ENCODE measurements at regions not wholly inside any gene's neighbourhood (a gene's known extent, or its start where the extent isn't known, plus 50 kb on each side); places are given as distances from the start of the nearest gene placed in this dataset.
"Not testable (repeated sequence)": the region's sequence is repeated elsewhere in the genome, so short reads cannot be mapped to it uniquely, and the experiment has no call there.

DNA sequence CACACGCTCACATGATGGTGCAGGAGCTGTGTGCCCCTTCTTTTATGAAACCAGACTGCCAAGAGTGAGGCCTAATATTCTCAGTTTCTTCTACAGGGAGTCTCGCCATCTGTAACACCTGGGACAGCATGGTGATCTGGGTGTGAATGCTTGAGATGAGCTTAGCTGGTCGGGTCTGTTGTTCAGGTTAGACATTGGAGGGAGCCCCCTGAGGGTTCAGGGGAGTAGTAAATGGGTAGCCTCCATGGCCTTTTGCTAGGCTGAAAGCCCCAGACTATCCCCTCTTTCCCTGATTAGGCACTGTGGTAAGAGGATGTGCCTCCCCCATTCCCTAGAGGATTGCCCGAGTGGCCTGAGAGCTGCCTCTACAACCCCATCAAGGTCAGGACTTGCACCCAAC lies 1916.1 kb downstream of the PCDH9 start:
- no peak overlapping the region for H3K4me3 ChIP-seq (ENCODE audit: low read depth, low read length)
- no peak for DNase-seq (ENCODE audit: low read depth)
- TF ChIP-seq, protein P1, sequence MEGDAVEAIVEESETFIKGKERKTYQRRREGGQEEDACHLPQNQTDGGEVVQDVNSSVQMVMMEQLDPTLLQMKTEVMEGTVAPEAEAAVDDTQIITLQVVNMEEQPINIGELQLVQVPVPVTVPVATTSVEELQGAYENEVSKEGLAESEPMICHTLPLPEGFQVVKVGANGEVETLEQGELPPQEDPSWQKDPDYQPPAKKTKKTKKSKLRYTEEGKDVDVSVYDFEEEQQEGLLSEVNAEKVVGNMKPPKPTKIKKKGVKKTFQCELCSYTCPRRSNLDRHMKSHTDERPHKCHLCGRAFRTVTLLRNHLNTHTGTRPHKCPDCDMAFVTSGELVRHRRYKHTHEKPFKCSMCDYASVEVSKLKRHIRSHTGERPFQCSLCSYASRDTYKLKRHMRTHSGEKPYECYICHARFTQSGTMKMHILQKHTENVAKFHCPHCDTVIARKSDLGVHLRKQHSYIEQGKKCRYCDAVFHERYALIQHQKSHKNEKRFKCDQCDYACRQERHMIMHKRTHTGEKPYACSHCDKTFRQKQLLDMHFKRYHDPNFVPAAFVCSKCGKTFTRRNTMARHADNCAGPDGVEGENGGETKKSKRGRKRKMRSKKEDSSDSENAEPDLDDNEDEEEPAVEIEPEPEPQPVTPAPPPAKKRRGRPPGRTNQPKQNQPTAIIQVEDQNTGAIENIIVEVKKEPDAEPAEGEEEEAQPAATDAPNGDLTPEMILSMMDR (conservative IDR thresholded peaks at IDR 0.05; ENCODE audit: low read depth, low read length): no peak

DNA sequence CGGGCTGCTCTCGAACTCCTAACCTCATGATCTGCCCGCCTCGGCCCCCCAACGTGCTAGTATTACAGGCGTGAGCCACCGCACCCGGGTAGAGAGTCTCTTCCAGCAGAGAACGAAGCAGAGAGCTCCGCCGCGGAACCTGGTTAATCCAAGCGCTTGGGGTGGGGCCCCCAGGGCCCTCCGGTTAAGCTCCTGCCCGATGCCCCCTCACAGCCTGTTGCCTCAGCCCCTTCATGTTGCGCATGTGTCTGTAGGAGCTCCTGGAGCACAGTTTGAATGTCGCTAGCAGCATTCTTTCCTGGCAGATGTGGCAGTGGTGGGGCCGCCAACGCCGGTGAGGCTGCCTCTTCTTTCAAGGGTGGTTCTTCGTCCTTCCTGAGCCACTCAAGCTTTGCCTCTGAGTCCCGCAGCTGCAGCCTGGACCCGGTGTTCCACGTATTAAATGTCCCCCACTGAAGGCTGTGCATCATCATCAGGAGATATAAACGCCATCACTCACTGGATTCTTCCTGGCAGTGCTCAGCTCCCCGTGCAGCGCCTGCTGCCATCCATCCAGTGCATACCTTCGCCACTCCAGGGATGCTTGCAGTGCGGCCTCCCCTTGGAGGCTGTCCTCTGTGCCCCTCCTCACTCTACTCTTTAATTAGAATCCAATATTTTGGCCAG lies 1919.3 kb downstream of the PCDH9 start:
- TF ChIP-seq, protein P1 (conservative IDR thresholded peaks at IDR 0.05; ENCODE audit: low read depth, low read length): no peak
- no peak overlapping the region for H3K4me3 ChIP-seq (ENCODE audit: low read depth, low read length)
- DNase-seq (ENCODE audit: low read depth): no peak

DNA sequence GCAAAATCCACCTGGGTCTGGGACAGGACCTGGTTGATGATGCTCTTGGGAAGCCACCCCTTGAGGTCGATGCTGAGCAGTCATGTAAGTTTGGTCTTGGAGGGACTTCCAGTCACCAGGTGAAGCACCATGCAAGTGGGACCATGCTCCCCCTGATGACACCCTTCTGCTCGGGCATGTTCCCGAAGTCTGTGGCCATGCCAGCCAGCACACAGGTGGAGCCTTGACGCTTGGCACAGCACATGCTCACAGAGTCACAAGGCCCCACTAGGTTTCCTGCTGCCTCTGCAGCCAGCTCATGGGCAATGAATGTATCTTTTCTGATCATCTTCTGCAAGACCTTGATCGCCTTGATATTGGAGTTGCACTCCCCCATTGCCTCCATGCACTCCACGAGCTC lies 1920.2 kb downstream of the PCDH9 start:
- TF ChIP-seq, protein P1 (conservative IDR thresholded peaks at IDR 0.05; ENCODE audit: low read depth, low read length): no peak

DNA sequence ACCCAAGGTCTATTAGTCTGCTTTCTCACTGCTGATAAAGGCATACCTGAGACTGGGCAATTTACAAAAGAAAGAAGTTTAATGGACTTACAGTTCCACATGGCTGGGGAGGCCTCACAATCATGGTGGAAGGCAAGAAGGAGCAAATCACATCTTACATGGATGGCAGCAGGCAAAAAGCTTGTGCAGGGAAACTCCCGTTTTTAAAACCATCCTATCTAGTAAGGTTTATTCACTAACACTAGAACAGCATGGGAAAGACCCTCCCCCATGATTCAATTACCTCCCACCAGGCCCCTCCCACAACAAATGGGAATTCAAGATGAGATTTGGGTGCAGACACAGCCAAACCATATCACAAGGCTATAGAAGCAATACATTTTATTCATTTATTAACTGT lies 1921.4 kb downstream of the PCDH9 start:
- not testable (repeated sequence) for H3K4me3 ChIP-seq (ENCODE audit: low read depth, low read length); DNase-seq (ENCODE audit: low read depth)

More for the DNA sequence above, 1920.2 kb downstream of the PCDH9 start:
- no peak overlapping the region for H3K4me3 ChIP-seq (ENCODE audit: low read depth, low read length)
- no peak for DNase-seq (ENCODE audit: low read depth)

DNA sequence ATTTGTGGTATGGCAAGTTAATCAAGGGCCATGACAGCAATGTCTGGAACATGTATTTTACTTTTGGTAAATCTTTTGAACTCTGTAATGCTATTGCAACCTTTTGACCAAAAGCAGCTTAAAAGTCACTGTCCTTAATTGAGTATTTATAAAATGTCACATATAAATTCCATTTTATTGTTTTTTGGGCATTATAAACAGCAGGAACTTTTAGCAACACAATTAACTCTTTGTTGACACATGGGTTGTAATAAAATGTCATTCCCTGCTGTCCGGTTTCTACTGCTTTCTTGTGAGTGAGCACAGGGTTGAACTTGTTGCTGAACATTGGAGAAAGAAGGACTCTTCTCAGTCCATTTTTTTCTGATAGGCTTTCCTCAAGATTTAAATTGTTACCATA lies 1923.1 kb downstream of the PCDH9 start:
- no peak overlapping the region for H3K4me3 ChIP-seq (ENCODE audit: low read depth, low read length)
- TF ChIP-seq, protein P1 (conservative IDR thresholded peaks at IDR 0.05; ENCODE audit: low read depth, low read length): no peak
- no peak for DNase-seq (ENCODE audit: low read depth)

DNA sequence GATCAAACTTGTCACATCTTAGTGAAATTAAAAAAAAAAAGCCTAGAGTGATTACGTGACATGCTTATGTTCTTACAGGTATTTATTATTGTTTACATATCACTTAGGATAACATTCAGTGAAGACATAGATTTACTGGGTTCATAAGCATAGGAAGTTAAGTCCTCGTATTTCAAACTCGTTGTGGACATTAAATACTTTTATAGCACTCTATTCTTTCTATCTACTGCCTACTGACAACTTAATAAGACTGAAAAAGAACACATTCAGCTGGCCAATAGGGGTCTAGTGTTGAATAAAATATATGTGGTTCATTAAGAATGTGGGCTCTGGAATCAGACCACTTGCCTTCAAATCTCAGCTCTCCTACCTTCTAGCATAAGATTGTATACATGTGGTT lies 1927.4 kb downstream of the PCDH9 start:
- DNase-seq (ENCODE audit: low read depth): no peak
- TF ChIP-seq, protein P1 (conservative IDR thresholded peaks at IDR 0.05; ENCODE audit: low read depth, low read length): no peak
- no peak overlapping the region for H3K4me3 ChIP-seq (ENCODE audit: low read depth, low read length)

DNA sequence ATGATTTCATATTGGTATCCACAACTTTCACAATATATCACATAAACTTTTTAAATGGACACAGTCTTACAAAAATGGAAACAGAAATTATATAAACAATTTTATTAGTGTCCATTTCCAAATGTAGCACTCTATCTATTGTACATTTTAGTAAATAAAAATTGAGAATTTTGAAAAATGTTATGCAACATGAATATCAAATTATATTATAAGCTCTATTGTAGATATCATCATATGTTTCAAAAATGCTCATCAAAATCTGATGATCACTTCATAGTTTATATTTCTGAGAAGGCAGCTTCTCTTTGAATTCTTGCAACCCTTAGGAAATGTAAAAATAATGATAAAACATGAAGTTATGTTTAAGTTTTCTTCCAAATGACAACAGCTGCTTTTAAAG lies 1928.6 kb downstream of the PCDH9 start:
- DNase-seq (ENCODE audit: low read depth): no peak
- TF ChIP-seq, protein P1 (conservative IDR thresholded peaks at IDR 0.05; ENCODE audit: low read depth, low read length): no peak
- no peak overlapping the region for H3K4me3 ChIP-seq (ENCODE audit: low read depth, low read length)
